D721Med (cell line): ENCODE measurements at regions not wholly inside any gene's neighbourhood (a gene's known extent, or its start where the extent isn't known, plus 50 kb on each side); places are given as distances from the start of the nearest gene placed in this dataset.

Experiments used
- DNase-seq: peaks from one replicate; pipeline ENCODE4 v3.0.0; 2011; ENCODE audit warnings: low spot score; ENCODE audit not compliant: insufficient read length
- FAIRE-seq: peaks from 2 replicates; lab custom pipeline; 2011; peaks lifted over from hg19 to GRCh38; lab: Jason Lieb, UNC
- TF ChIP-seq, protein P1 (sequence below): IDR thresholded peaks from 2 replicates; pipeline ENCODE4 v1.5.1; 2012; ENCODE audit warnings: mild to moderate bottlenecking, control low read depth; ENCODE audit not compliant: insufficient read depth; ENCODE audit errors: missing control alignments

DNA sequence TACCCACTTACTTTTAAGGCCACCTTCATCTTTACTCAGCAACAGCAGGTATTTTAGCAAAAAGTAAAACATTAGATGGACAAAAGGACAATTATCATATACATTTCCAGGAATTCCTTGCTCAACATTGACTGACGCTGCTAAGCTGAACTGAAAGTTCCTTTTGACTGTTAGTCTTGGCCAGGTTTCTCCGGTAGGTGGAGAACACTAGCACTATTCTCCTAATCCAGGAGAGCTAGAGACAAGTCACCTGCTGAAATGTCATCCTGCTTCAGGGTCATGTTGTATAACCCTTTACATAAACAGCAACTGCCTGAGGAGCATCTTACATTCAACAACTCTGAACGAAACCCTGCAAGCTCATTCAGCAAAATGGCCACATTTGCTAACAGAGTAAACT is 109.0 kb upstream of the ESRRG start:
- DNase-seq (no peak), FAIRE-seq (peak; percentile 35)
- TF ChIP-seq, protein P1, sequence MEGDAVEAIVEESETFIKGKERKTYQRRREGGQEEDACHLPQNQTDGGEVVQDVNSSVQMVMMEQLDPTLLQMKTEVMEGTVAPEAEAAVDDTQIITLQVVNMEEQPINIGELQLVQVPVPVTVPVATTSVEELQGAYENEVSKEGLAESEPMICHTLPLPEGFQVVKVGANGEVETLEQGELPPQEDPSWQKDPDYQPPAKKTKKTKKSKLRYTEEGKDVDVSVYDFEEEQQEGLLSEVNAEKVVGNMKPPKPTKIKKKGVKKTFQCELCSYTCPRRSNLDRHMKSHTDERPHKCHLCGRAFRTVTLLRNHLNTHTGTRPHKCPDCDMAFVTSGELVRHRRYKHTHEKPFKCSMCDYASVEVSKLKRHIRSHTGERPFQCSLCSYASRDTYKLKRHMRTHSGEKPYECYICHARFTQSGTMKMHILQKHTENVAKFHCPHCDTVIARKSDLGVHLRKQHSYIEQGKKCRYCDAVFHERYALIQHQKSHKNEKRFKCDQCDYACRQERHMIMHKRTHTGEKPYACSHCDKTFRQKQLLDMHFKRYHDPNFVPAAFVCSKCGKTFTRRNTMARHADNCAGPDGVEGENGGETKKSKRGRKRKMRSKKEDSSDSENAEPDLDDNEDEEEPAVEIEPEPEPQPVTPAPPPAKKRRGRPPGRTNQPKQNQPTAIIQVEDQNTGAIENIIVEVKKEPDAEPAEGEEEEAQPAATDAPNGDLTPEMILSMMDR: no peak

DNA sequence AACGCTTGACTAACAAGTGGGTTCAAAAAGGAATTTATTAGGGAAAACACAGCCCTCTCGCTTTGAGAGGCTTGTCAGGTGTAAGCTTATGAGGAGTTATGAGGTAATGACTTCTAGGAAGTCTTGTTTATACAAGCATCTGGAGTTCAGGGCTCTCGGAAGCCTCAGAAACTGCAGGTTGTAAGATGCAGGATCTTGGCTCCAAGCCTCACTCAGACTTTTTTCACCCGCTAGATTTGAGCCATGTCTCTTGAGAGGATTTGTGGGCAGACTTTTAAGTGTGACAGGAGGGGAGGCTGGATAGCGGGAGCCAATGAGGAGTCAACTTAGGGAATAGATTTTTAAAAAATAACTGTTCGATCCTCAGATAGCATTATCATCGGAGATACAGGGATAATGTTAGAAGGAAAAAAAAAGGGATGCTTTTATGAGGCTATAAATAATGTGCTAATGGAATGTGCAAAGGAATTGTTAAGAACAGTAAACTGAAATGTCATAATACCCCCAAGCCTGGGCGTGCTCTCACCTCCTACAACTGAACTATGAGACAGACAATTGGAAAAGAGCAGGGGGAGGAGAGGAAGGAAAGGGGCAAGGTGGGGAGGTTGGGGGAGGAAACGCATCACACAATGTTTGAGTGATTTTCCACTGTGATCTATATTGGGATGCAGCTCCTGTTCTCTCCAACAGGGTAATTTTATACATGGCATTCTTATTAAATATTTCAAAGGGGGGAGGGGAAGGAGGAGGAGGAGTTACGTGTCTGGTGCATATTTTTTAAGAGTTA is 107.4 kb upstream of the ESRRG start:
- TF ChIP-seq, protein P1: no peak
- FAIRE-seq (peak; percentile 16), DNase-seq (no peak)

DNA sequence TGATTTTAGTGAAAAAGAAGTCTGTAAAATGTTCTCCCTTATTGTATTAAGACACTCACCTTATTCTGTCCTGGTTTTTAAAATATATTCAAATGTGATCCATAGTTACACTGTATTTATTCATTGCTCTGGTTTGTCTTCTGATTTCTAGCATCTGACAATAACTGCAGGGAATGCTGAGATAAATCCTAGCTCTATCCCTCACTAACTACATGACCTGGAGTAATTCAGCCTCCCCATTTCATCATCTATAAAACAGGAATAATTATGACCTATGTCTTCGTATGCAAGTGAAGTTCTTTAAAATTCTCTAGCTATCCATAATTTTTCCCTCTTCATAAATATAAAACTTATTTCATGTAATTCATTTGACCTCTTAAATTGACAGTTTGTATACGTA is 104.0 kb upstream of the ESRRG start:
- DNase-seq: no peak
- FAIRE-seq: peak; percentile 56
- TF ChIP-seq, protein P1: no peak

DNA sequence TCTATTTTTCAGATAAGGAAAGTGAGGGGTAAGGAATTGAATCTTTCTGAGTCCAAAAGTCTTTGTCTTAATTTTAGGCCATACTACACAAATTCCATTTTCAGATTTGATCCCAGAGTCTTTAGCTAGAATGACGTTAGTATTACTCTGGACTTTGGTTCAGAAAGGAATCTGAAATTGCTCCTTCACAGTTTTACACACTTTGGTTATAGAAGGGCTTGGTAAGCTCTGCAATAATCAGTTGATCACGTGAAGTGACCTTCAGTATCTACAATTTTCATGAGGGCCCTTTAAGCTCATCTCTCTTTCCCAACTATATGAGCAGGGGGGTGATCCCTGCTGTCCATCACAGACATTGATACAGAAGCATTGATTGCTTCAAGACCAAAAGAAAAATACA is 103.4 kb upstream of the ESRRG start:
- DNase-seq (no peak), FAIRE-seq (peak; percentile 11)
- TF ChIP-seq, protein P1: no peak

DNA sequence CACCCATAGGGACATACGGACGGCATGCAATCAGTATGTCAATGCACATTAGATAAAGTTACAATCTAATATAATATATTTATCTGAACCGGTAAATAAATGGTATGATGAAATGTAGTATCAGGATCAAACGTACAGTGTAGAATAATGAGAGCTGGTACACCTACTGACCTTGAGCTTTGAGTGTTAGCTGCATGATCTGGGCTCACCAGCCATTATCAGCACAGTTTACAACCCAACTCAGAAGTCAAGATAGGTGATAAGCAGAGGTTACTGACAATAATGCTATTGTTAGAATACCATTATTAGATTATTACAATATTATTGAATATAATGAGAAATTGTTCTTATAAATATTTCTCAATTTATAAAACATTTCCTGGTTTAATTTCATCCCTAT is 103.0 kb upstream of the ESRRG start:
- FAIRE-seq (no peak), DNase-seq (no peak)
- TF ChIP-seq, protein P1: no peak

DNA sequence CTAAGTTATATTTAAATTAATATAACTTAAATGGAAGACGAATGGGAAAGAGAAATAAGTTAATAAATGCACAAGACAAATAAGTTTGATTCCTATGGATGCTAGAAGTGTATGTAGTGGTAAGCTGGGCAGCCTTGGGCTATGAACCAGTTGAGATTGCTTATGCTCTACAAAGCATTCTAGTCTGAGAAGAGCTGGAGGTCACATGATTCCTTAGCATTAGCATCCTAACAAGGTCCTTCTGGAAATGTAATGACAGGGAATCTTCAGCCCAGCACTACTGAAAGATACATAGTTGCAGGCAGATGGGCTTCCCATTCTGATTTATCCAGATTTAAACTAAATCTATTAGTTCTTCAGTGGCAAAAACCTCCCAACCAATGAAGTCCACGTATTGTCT is 102.3 kb upstream of the ESRRG start:
- FAIRE-seq (no peak), DNase-seq (no peak)
- TF ChIP-seq, protein P1: no peak

DNA sequence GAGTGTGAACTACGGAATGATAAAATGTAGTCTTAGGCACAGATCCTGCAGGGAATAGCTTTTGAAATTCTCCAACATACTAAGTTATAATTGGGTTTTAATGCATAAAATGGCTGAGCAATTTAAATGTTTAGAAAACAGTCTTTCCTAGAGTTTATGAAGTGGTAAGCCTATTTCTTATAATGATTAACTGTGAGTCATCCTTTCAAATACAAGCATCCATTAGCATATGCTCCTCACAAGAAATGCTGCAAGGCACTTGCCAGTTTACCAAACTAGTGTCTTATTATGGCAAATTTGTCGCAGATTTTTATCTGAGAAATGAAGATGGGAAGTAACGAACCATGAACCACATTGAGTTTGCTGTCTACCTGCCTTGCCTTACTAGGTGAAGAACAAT is 101.3 kb upstream of the ESRRG start:
- TF ChIP-seq, protein P1: no peak
- DNase-seq (no peak), FAIRE-seq (peak; percentile 72)
